ENCODE measurements at regions not wholly inside any gene's neighbourhood (a gene's known extent, or its start where the extent isn't known, plus 50 kb on each side); places are given as distances from the start of the nearest gene placed in this dataset.
"Not testable (repeated sequence)": the region's sequence is repeated elsewhere in the genome, so short reads cannot be mapped to it uniquely, and the experiment has no call there.

GRCh38 chrX:124426288-124427169 lies 80.2 kb downstream of the SH2D1A start:
- DNase-seq = no peak

GRCh38 chrX:124433186-124433585 lies 86.8 kb downstream of the SH2D1A start:
- no peak for DNase-seq

- DNase-seq = peak; percentile 95
Observed at GRCh38 chrX:124435616-124436015, 89.3 kb downstream of the SH2D1A start.

- peak; percentile 12 for DNase-seq
Observed at GRCh38 chrX:124440695-124441094, 94.3 kb downstream of the SH2D1A start.

GRCh38 chrX:124441971-124442590 lies 95.7 kb downstream of the SH2D1A start:
- no peak for DNase-seq

- no peak for DNase-seq
Observed at GRCh38 chrX:124455966-124456365, 109.6 kb downstream of the SH2D1A start.

- not testable (repeated sequence) for DNase-seq
Observed at GRCh38 chrX:124459851-124460250, 113.5 kb downstream of the SH2D1A start.

- DNase-seq = no peak
Observed at GRCh38 chrX:124462931-124463330, 116.6 kb downstream of the SH2D1A start.

GRCh38 chrX:124467202-124467601 lies 120.8 kb downstream of the SH2D1A start:
- DNase-seq = no peak

- DNase-seq = no peak
Observed at GRCh38 chrX:124475358-124475757, 129.0 kb downstream of the SH2D1A start.

GRCh38 chrX:124476562-124476961 lies 130.2 kb downstream of the SH2D1A start:
- no peak for DNase-seq

- no peak for DNase-seq
Observed at GRCh38 chrX:124478046-124478445, 131.7 kb downstream of the SH2D1A start.

GRCh38 chrX:124488412-124489161 lies 142.2 kb downstream of the SH2D1A start:
- DNase-seq = no peak

GRCh38 chrX:124493984-124494383 lies 147.6 kb downstream of the SH2D1A start:
- no peak for DNase-seq

GRCh38 chrX:124497386-124497785 lies 151.0 kb downstream of the SH2D1A start:
- no peak for DNase-seq

GRCh38 chrX:124501586-124501985 lies 155.2 kb downstream of the SH2D1A start:
- no peak for DNase-seq

- DNase-seq = no peak
Observed at GRCh38 chrX:124502166-124502565, 155.8 kb downstream of the SH2D1A start.

GRCh38 chrX:124502599-124502998 lies 156.2 kb downstream of the SH2D1A start:
- no peak for DNase-seq

GRCh38 chrX:124504111-124504983 lies 158.0 kb downstream of the SH2D1A start:
- DNase-seq = no peak

GRCh38 chrX:124506066-124506465 lies 159.7 kb downstream of the SH2D1A start:
- DNase-seq = no peak

GRCh38 chrX:124507246-124507645 lies 160.9 kb downstream of the SH2D1A start:
- no peak for DNase-seq

- no peak for DNase-seq
Observed at GRCh38 chrX:124518885-124519284, 172.5 kb downstream of the SH2D1A start.

- no peak for DNase-seq
Observed at GRCh38 chrX:124524852-124525251, 178.5 kb downstream of the SH2D1A start.

Measured in NCI-H1092 treated with DMSO at 0.1 percent for 48 hours (cell line).